ENCODE measurements at regions not wholly inside any gene's neighbourhood (a gene's known extent, or its start where the extent isn't known, plus 50 kb on each side); places are given as distances from the start of the nearest gene placed in this dataset.

DNA sequence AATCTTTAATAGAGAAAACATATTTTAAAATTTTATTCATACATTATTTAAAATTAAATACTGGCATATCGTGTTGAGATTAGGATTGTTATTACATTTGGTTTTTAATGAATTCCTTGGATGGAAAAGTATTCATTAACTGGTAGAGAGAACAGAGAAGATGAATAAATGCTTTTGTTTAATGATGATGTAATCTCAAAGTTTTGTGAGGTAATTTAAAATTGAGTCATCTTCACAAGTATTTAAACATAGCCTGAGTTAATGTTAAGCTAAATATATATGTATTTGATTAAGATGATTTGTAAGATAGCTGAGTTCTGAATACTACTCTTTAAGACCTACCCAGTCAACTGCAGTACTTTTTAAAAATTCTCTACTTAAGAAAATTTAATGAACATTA, 713.4 kb upstream of the VRK2 start:
- no peaks in the 10 kb centered on the region for H3K36me3 Mint-ChIP-seq
- H3K4me3 ChIP-seq: no peak overlapping the region

DNA sequence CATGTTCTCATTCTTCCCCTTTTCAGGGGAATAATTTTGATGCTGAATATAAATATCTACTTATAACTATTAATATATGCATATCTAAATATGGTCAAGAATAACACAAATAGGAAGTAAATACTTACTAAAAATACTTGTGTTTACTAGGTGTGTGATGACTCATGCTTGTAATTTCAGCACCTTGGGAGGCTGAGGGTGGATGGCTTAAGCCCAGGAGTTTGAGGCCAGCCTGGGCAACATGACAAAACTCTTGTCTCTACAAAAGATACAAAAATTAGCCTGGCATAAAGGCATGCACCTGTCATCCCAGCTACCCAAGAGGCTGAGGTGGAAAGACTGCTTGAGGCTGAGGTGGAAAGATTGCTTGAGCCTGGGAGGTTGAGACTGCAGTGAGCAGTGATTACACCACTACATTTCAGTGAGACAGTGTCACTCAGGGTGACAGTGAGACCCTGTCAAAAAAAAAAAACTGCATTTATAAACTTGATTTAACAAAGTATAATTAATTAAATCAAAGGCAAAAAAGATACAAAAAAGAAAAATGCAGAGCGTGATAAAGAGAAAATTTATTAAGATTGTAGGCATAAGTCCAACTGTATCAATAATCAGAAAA, 703.1 kb upstream of the VRK2 start:
- Histone ChIP-seq H3K27me3 (no peaks in the 10 kb centered on the region), H3K79me2 (ENCODE audit: low read depth) (no peaks in the 10 kb centered on the region), H3K9me3 (ENCODE audit: low read depth) (no peaks in the 10 kb centered on the region), H3K4me1 (no peaks in the 10 kb centered on the region), H3K4me3 (no peak overlapping the region), H3F3A (ENCODE audit: low read depth) (no peaks in the 10 kb centered on the region), H3K27ac (no peak overlapping the region), H2AFZ (replicated peaks) (no peak overlapping the region), H3K36me3 (no peaks in the 10 kb centered on the region), H3K9ac (no peak overlapping the region), H3K4me2 (no peak overlapping the region), H4K20me1 (ENCODE audit: low read depth) (no peaks in the 10 kb centered on the region)
- H3K27ac Mint-ChIP-seq: no peak overlapping the region
- no peaks in the 10 kb centered on the region for H3K27me3 Mint-ChIP-seq (ENCODE audit: insufficient read depth, low read depth)
- H3K36me3 Mint-ChIP-seq: no peaks in the 10 kb centered on the region
- no peak overlapping the region for H3K4me3 Mint-ChIP-seq
- H3K9me3 Mint-ChIP-seq: no peaks in the 10 kb centered on the region
- no peak for DNase-seq (ENCODE audit: low spot score)
- TF ChIP-seq, protein P1, sequence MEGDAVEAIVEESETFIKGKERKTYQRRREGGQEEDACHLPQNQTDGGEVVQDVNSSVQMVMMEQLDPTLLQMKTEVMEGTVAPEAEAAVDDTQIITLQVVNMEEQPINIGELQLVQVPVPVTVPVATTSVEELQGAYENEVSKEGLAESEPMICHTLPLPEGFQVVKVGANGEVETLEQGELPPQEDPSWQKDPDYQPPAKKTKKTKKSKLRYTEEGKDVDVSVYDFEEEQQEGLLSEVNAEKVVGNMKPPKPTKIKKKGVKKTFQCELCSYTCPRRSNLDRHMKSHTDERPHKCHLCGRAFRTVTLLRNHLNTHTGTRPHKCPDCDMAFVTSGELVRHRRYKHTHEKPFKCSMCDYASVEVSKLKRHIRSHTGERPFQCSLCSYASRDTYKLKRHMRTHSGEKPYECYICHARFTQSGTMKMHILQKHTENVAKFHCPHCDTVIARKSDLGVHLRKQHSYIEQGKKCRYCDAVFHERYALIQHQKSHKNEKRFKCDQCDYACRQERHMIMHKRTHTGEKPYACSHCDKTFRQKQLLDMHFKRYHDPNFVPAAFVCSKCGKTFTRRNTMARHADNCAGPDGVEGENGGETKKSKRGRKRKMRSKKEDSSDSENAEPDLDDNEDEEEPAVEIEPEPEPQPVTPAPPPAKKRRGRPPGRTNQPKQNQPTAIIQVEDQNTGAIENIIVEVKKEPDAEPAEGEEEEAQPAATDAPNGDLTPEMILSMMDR (IDR thresholded peaks at IDR 0.05): no peak
- TF ChIP-seq EZH2 (IDR thresholded peaks at IDR 0.05) (no peak), EZH2phosphoT487 (IDR thresholded peaks at IDR 0.05) (no peak)
- H3K4me1 Mint-ChIP-seq: no peaks in the 10 kb centered on the region

More for the DNA sequence above, 713.4 kb upstream of the VRK2 start:
- no peaks in the 10 kb centered on the region for H3K9me3 ChIP-seq (ENCODE audit: low read depth)
- no peaks in the 10 kb centered on the region for H3K4me1 Mint-ChIP-seq
- H3K9me3 Mint-ChIP-seq: no peaks in the 10 kb centered on the region
- no peaks in the 10 kb centered on the region for H4K20me1 ChIP-seq (ENCODE audit: low read depth)
- H3K36me3 ChIP-seq: no peaks in the 10 kb centered on the region
- peaks cover 2% of the 10 kb centered on the region for H3K27me3 Mint-ChIP-seq (ENCODE audit: insufficient read depth, low read depth)
- no peak overlapping the region for H3K4me3 Mint-ChIP-seq
- no peak overlapping the region for H3K4me2 ChIP-seq
- H3K79me2 ChIP-seq (ENCODE audit: low read depth): no peaks in the 10 kb centered on the region
- no peak overlapping the region for H3K9ac ChIP-seq
- no peak overlapping the region for H3K27ac Mint-ChIP-seq
- no peaks in the 10 kb centered on the region for H3F3A ChIP-seq (ENCODE audit: low read depth)
- no peaks in the 10 kb centered on the region for H3K4me1 ChIP-seq
- H2AFZ ChIP-seq (replicated peaks): no peak overlapping the region
- TF ChIP-seq EZH2phosphoT487 (IDR thresholded peaks at IDR 0.05): no peak
- TF ChIP-seq, protein P1 (IDR thresholded peaks at IDR 0.05): no peak
- TF ChIP-seq EZH2 (IDR thresholded peaks at IDR 0.05): no peak
- H3K27ac ChIP-seq: no peak overlapping the region
- no peak for DNase-seq (ENCODE audit: low spot score)
- no peaks in the 10 kb centered on the region for H3K27me3 ChIP-seq

DNA sequence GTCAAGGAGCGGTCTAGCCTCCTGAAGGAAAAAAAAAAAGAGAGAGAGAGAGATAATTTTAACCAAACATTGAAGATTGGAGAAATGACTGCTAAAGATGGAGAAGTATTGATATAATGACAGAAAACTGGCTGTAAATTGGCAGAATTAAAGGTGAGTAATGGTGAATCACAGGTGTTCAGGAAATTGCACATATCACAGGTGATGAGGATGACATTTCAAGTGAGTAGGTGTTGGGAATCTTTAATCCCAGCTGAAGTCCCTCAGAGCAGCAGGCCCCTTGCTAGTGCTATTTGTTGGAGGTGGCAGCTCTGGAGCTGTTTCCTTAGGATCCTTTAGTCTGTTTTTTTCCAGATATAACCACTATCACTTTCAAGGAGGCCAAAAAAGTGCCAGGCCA, 678.4 kb upstream of the VRK2 start:
- no peak overlapping the region for H3K4me3 Mint-ChIP-seq
- no peak overlapping the region for H3K4me2 ChIP-seq
- H3K4me1 Mint-ChIP-seq: no peaks in the 10 kb centered on the region
- no peak overlapping the region for H3K27ac Mint-ChIP-seq
- H3K27ac ChIP-seq: no peak overlapping the region
- no peaks in the 10 kb centered on the region for H4K20me1 ChIP-seq (ENCODE audit: low read depth)
- H3K9me3 ChIP-seq (ENCODE audit: low read depth): no peaks in the 10 kb centered on the region
- H3K4me1 ChIP-seq: no peaks in the 10 kb centered on the region
- H3K27me3 ChIP-seq: no peaks in the 10 kb centered on the region
- no peak overlapping the region for H3K9ac ChIP-seq
- no peaks in the 10 kb centered on the region for H3K79me2 ChIP-seq (ENCODE audit: low read depth)
- no peak overlapping the region for H3K4me3 ChIP-seq
- no peaks in the 10 kb centered on the region for H3K9me3 Mint-ChIP-seq
- no peaks in the 10 kb centered on the region for H3F3A ChIP-seq (ENCODE audit: low read depth)
- no peaks in the 10 kb centered on the region for H3K36me3 ChIP-seq
- no peaks in the 10 kb centered on the region for H3K36me3 Mint-ChIP-seq
- no peaks in the 10 kb centered on the region for H3K27me3 Mint-ChIP-seq (ENCODE audit: insufficient read depth, low read depth)
- H2AFZ ChIP-seq (replicated peaks): no peak overlapping the region
- DNase-seq (ENCODE audit: low spot score): no peak
- TF ChIP-seq EZH2phosphoT487 (IDR thresholded peaks at IDR 0.05) (no peak), EZH2 (IDR thresholded peaks at IDR 0.05) (no peak)
- TF ChIP-seq, protein P1 (IDR thresholded peaks at IDR 0.05): no peak
